WI38 (cell line): ENCODE measurements at regions not wholly inside any gene's neighbourhood (a gene's known extent, or its start where the extent isn't known, plus 50 kb on each side); places are given as distances from the start of the nearest gene placed in this dataset.

Experiments
- H3K4me3 ChIP-seq: 2 replicates; pipeline ENCODE4 v1.5.1; 2011; ENCODE audit warnings: low read depth, mild to moderate bottlenecking, control low read depth, low read length
- TF ChIP-seq, protein P1 (sequence below): IDR thresholded peaks from 2 replicates; pipeline ENCODE4 v1.5.1; 2012; ENCODE audit warnings: low read depth, mild to moderate bottlenecking, control low read depth, low read length

DNA sequence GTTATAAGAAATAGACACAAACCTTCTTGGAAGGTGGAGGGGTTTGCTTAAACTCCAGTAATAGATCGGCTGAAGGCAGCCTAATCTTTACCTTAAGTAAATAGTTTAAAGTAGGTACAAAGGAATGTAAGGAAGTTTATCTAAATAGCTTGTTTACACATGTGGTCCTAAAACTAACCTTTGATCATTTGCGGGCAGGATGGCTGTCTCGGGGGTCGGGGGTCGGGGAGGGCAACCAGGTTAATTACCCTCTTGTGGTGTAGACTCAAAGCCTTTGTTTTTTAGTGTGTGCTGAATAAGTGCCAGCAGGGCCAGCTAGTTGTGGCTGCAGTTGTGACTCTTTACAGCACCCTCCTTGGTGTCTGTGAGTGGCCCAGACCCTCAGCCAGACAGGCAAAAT is 256.9 kb upstream of the SESN3 start:
- TF ChIP-seq, protein P1, sequence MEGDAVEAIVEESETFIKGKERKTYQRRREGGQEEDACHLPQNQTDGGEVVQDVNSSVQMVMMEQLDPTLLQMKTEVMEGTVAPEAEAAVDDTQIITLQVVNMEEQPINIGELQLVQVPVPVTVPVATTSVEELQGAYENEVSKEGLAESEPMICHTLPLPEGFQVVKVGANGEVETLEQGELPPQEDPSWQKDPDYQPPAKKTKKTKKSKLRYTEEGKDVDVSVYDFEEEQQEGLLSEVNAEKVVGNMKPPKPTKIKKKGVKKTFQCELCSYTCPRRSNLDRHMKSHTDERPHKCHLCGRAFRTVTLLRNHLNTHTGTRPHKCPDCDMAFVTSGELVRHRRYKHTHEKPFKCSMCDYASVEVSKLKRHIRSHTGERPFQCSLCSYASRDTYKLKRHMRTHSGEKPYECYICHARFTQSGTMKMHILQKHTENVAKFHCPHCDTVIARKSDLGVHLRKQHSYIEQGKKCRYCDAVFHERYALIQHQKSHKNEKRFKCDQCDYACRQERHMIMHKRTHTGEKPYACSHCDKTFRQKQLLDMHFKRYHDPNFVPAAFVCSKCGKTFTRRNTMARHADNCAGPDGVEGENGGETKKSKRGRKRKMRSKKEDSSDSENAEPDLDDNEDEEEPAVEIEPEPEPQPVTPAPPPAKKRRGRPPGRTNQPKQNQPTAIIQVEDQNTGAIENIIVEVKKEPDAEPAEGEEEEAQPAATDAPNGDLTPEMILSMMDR, result no peak
- no peak overlapping the region for H3K4me3 ChIP-seq

DNA sequence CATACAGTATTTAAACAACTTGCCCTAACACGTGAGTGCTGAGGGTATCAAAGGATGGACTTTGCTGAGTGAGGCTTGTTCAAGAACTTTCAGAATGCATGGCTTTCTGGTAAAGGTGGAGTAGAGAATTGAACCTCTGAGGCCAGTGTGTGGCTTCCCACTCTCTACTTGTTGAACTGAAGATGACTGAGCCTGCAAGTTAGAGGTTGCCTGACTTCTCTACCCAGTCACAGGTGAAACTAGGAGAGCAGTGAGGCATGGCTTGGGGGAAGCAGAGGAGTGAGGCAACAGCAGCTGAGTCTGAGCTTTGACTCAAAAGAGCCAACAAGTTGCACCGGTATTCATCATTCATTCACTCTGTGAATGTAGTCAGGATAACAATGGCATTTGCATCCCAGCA is 256.4 kb upstream of the SESN3 start:
- no peak overlapping the region for H3K4me3 ChIP-seq
- TF ChIP-seq, protein P1, result no peak

DNA sequence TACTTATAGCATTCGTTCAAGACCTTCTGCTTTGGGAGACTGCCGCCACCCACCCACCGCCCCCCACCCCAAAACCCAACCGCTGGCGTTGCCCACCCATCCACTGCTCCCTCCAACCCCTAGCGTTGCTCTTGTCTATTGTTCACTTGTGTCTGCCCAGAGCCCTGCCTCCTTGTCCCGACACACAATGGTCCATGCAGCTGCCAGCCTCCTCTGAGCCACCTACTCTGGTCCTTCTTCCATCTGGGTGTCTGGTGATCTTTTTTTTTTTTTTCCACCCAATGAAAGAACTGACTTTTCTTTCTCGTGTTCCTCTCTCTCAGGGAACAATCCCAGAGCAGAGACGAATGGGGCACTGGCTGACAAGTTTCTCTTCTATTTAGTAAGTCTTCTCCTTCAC is 256.0 kb upstream of the SESN3 start:
- no peak overlapping the region for H3K4me3 ChIP-seq

DNA sequence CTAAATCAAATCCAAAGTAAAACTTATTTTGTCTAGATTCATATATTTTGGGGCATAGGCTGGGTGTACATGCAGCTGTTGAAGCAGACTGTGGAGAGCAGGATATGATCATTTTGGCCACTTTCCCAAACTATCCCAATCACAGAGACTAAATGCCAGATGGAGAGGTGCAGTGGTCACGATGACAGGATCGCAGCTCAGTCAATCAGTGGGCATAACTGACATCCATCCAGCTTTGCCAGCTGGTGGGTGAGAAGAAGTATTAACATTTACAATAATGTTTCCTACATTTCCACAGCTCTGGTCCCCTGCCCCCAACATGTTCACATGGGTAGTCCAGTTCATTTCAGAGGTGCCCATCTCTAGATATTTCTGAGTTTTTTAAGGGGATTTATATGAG is 255.5 kb upstream of the SESN3 start:
- no peak overlapping the region for H3K4me3 ChIP-seq
- TF ChIP-seq, protein P1, result no peak

More for the DNA sequence above, 256.0 kb upstream of the SESN3 start:
- TF ChIP-seq, protein P1, result no peak

DNA sequence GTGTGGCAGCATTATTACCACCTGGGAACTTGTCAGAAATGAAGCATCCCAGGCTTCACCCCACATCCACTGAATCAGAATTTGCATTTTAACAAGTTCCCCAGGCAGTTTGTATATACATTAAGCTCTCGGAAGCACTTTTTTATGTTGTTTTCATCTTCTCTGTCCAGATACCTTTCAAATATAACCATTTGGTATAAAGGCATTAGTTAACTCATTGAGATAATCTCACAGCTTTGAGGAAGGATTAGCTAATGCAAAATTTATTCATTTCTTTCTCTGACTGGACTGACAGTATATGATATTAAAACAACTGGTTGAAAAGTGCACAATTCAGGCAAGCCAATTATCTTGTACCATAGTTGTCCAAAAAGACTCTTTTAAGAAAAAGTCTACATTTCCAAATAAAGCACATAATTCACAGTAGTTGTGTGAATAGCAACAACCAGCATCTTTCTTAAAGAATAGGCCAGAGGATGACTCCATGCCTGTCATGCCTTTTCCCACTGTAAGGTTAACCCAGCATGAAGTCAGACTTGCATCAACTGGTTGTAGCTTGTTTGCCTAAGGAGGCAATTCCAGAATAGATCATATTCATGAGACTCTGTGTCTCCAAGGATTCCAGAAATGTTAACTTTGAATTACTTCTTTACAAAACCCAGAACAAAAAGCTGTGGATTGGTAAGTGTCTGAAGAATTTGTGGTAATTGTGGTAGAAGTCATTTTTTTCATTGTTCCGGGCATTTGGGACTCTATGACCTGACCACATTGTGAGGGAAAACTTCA is 254.3 kb upstream of the SESN3 start:
- TF ChIP-seq, protein P1, result no peak
- H3K4me3 ChIP-seq, result no peak overlapping the region

DNA sequence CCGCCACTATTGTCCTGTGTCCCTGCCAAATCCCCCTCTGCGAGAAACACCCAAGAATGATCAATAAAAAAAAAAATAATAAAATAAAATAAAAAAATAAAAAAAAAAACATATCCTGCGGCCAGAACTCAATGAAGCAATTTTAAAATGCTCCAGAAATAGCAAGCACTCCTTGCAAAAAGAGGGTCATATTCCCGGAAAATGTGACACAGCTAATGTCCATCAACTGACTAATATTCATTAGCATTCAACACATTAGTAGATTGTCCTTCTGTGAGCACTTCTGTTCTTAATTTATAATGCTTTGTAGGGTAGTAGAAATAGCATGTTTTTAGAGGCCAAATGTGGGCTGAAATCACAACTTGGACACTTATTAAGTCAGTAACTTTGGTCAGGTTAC is 252.3 kb upstream of the SESN3 start:
- H3K4me3 ChIP-seq, result no peak overlapping the region
- TF ChIP-seq, protein P1, result no peak

DNA sequence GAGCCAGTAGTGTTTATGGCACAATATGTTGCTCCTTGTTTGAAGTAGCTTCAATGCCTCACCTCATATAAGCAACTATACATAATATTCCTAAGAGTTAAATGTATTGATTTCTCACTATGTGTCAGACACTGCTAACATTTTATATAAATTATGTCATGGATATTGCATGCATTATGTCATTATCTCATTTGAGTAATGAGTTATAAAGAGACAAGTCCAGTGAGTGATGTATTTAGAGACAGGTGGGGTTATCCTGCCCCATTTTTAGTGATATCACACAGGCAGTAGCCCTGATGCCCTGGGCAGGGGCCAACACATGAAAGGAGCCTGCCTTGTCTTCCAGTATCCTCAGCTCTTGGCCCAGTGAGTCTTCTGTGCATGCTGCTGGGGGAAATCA is 247.0 kb upstream of the SESN3 start:
- TF ChIP-seq, protein P1, result no peak
- no peak overlapping the region for H3K4me3 ChIP-seq
